ENCODE measurements at regions not wholly inside any gene's neighbourhood (a gene's known extent, or its start where the extent isn't known, plus 50 kb on each side); places are given as distances from the start of the nearest gene placed in this dataset.
A peak's percentile ranks its signal among the peaks of the same experiment; 100 is the strongest.
"Not testable (repeated sequence)": the region's sequence is repeated elsewhere in the genome, so short reads cannot be mapped to it uniquely, and the experiment has no call there.

GRCh38 chr2:31696068-31696467, 115.3 kb upstream of the SRD5A2 start:
- ATAC-seq (no peak), DNase-seq (no peak)
- Mint-ChIP-seq H3K4me3 (no peak overlapping the region), H3K9me3 (peaks cover 26 to 32% of the 10 kb centered on the region in 2 donors), H3K36me3 (peaks cover 21% of the 10 kb centered on the region), H3K27me3 (ENCODE audit: low read depth in 2 of 2) (no peaks in the 10 kb centered on the region), H3K4me1 (no peaks in the 10 kb centered on the region), H3K27ac (no peak overlapping the region)
- H3K27ac ChIP-seq (ENCODE audit: low read length), result no peak overlapping the region
- WGBS (ENCODE audit: insufficient coverage), result 91% methylated on average over 1 of the region's 1 CpG
- intact Hi-C loops (cut with micrococcal nuclease), result no loop called here
- H3K36me3 ChIP-seq (ENCODE audit: control insufficient read depth, insufficient read depth, low read length), result no peaks in the 10 kb centered on the region
- peaks cover 41% of the 10 kb centered on the region for H3K9me3 ChIP-seq (ENCODE audit: control insufficient read depth, insufficient read depth, low read length)
- H3K4me1 ChIP-seq (ENCODE audit: control insufficient read depth, insufficient read depth, low read length), result no peaks in the 10 kb centered on the region
- H3K4me3 ChIP-seq (ENCODE audit: low read length), result no peak overlapping the region
- no peak for TF ChIP-seq CTCF (IDR thresholded peaks at IDR 0.05)
- H3K27me3 ChIP-seq (ENCODE audit: control insufficient read depth, insufficient read depth, low read length), result no peaks in the 10 kb centered on the region

GRCh38 chr2:31694444-31694843, 113.7 kb upstream of the SRD5A2 start:
- WGBS (ENCODE audit: insufficient coverage), result 62% methylated on average over 3 of the region's 3 CpGs
- Histone ChIP-seq H3K36me3 (ENCODE audit: control insufficient read depth, insufficient read depth, low read length) (no peaks in the 10 kb centered on the region), H3K27ac (ENCODE audit: low read length) (no peak overlapping the region), H3K4me1 (ENCODE audit: control insufficient read depth, insufficient read depth, low read length) (no peaks in the 10 kb centered on the region), H3K9me3 (ENCODE audit: control insufficient read depth, insufficient read depth, low read length) (peaks cover 47% of the 10 kb centered on the region), H3K4me3 (ENCODE audit: low read length) (no peak overlapping the region), H3K27me3 (ENCODE audit: control insufficient read depth, insufficient read depth, low read length) (no peaks in the 10 kb centered on the region)
- ATAC-seq, result no peak
- Mint-ChIP-seq H3K9me3 (peaks cover 22 to 28% of the 10 kb centered on the region in 2 donors), H3K27ac (no peak overlapping the region), H3K27me3 (ENCODE audit: low read depth in 2 of 2) (no peaks in the 10 kb centered on the region), H3K4me1 (no peaks in the 10 kb centered on the region), H3K4me3 (no peak overlapping the region), H3K36me3 (peaks cover 21% of the 10 kb centered on the region)
- DNase-seq, result no peak
- no peak for TF ChIP-seq CTCF (IDR thresholded peaks at IDR 0.05)
- intact Hi-C loops (cut with micrococcal nuclease), result no loop called here

GRCh38 chr2:31693882-31694281, 113.1 kb upstream of the SRD5A2 start:
- no peaks in the 10 kb centered on the region for H3K27me3 ChIP-seq (ENCODE audit: control insufficient read depth, insufficient read depth, low read length)
- intact Hi-C loops (cut with micrococcal nuclease), result no loop called here
- no peaks in the 10 kb centered on the region for H3K36me3 ChIP-seq (ENCODE audit: control insufficient read depth, insufficient read depth, low read length)
- Mint-ChIP-seq H3K4me3 (no peak overlapping the region), H3K36me3 (peaks cover 21% of the 10 kb centered on the region), H3K9me3 (peaks cover 20 to 24% of the 10 kb centered on the region in 2 donors), H3K27ac (no peak overlapping the region), H3K4me1 (no peaks in the 10 kb centered on the region), H3K27me3 (ENCODE audit: low read depth in 2 of 2) (no peaks in the 10 kb centered on the region)
- WGBS (ENCODE audit: insufficient coverage), result 87% methylated on average over 3 of the region's 3 CpGs
- H3K27ac ChIP-seq (ENCODE audit: low read length), result no peak overlapping the region
- TF ChIP-seq CTCF (IDR thresholded peaks at IDR 0.05), result no peak
- H3K4me3 ChIP-seq (ENCODE audit: low read length), result no peak overlapping the region
- DNase-seq (peak in 1 of 2 donors; percentile 7), ATAC-seq (no peak)
- H3K9me3 ChIP-seq (ENCODE audit: control insufficient read depth, insufficient read depth, low read length), result peaks cover 46% of the 10 kb centered on the region
- no peaks in the 10 kb centered on the region for H3K4me1 ChIP-seq (ENCODE audit: control insufficient read depth, insufficient read depth, low read length)

DNA sequence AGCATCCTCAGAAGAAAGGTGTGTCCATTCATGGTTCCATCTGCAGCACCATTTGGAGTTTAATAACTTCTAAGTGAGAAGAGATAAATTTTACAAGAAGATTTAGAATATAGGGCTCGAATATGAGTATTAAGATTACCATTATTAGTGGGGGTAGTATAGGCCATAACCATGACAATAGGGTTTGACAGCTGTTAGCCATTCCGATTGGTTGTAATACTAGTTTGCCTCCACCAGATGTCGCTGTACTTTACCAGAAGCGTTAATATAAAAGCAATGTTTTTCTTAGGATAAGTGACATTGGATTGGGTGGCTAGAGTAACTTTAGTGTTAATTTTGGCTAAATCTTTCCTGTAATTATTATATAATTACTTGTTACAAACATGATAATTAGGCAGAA, 107.5 kb upstream of the SRD5A2 start:
- Mint-ChIP-seq H3K27me3 (ENCODE audit: low read depth in 2 of 2) (no peaks in the 10 kb centered on the region), H3K27ac (no peak overlapping the region), H3K9me3 (peaks cover 11 to 15% of the 10 kb centered on the region in 2 donors), H3K4me3 (no peak overlapping the region), H3K36me3 (peaks cover 6% of the 10 kb centered on the region), H3K4me1 (no peaks in the 10 kb centered on the region)
- Histone ChIP-seq H3K4me1 (ENCODE audit: control insufficient read depth, insufficient read depth, low read length) (no peaks in the 10 kb centered on the region), H3K36me3 (ENCODE audit: control insufficient read depth, insufficient read depth, low read length) (no peaks in the 10 kb centered on the region), H3K9me3 (ENCODE audit: control insufficient read depth, insufficient read depth, low read length) (peaks cover 24% of the 10 kb centered on the region), H3K4me3 (ENCODE audit: low read length) (no peak overlapping the region), H3K27me3 (ENCODE audit: control insufficient read depth, insufficient read depth, low read length) (no peaks in the 10 kb centered on the region), H3K27ac (ENCODE audit: low read length) (no peak overlapping the region)
- TF ChIP-seq CTCF (IDR thresholded peaks at IDR 0.05), result peak; percentile 46
- 52% methylated on average over 4 of the region's 4 CpGs for WGBS (ENCODE audit: insufficient coverage)
- peak in 1 of 2 donors; percentile 24 for DNase-seq
- ATAC-seq, result no peak
- intact Hi-C loops (cut with micrococcal nuclease), result no loop called here

- H3K36me3 Mint-ChIP-seq; ATAC-seq; H3K27me3 Mint-ChIP-seq (ENCODE audit: low read depth in 2 of 2); H3K4me1 ChIP-seq (ENCODE audit: control insufficient read depth, insufficient read depth, low read length); H3K4me1 Mint-ChIP-seq; H3K4me3 Mint-ChIP-seq; H3K9me3 ChIP-seq (ENCODE audit: control insufficient read depth, insufficient read depth, low read length); H3K4me3 ChIP-seq (ENCODE audit: low read length); H3K36me3 ChIP-seq (ENCODE audit: control insufficient read depth, insufficient read depth, low read length); intact Hi-C loops (cut with micrococcal nuclease); H3K27ac ChIP-seq (ENCODE audit: low read length); H3K27ac Mint-ChIP-seq; H3K27me3 ChIP-seq (ENCODE audit: control insufficient read depth, insufficient read depth, low read length); DNase-seq: not testable (repeated sequence)
- H3K9me3 Mint-ChIP-seq, result peaks cover 12 to 14% of the 10 kb centered on the region in 2 donors
- WGBS (ENCODE audit: insufficient coverage), result 57% methylated on average over 4 of the region's 4 CpGs
These were observed 102.8 kb upstream of the SRD5A2 start for GRCh38 chr2:31683506-31683905.

All from natural killer cell (primary cell).